ENCODE measurements at regions not wholly inside any gene's neighbourhood (a gene's known extent, or its start where the extent isn't known, plus 50 kb on each side); places are given as distances from the start of the nearest gene placed in this dataset.

GRCh38 chr9:89905606-89906338, 301.0 kb downstream of the GADD45G start (continued):
- TF ChIP-seq REST (tag by site-specific recombination; IDR thresholded peaks at IDR 0.05) (no peak), PRDM1 (tag by site-specific recombination; IDR thresholded peaks at IDR 0.05) (no peak), ZNF24 (tag by site-specific recombination; IDR thresholded peaks at IDR 0.05) (no peak), ZNF23 (tag by site-specific recombination; IDR thresholded peaks at IDR 0.05; ENCODE audit: borderline replicate concordance) (no peak), GLI2 (tag by site-specific recombination; IDR thresholded peaks at IDR 0.05; ENCODE audit: borderline replicate concordance, low read depth) (no peak), GLIS2 (tag by site-specific recombination; IDR thresholded peaks at IDR 0.05) (no peak), ZNF248 (tag by site-specific recombination; IDR thresholded peaks at IDR 0.05) (no peak), ZNF221 (tag by site-specific recombination; IDR thresholded peaks at IDR 0.05; ENCODE audit: borderline replicate concordance) (no peak)

- ChIA-PET CTCF (interaction anchor here (0.7 to 1.9 kb wide), 4 partner anchors 176 to 318 kb away, joined by 3 to 13 read pairs (median 4); no protein-coding TSS in a partner anchor), POLR2A (no interaction called here)
- no peaks in the 10 kb centered on the region for H3K4me1 ChIP-seq (ENCODE audit: control insufficient read depth, insufficient read depth, low read length)
- no peaks in the 10 kb centered on the region for H3K9me3 ChIP-seq (ENCODE audit: control insufficient read depth, insufficient read depth, low read depth, low read length)
- no peaks in the 10 kb centered on the region for H3K36me3 ChIP-seq (ENCODE audit: control insufficient read depth in 2 of 2, insufficient read depth in 1 of 2, low read length in 2 of 2)
- no peak for TF ChIP-seq ZBTB8A (tag by site-specific recombination; IDR thresholded peaks at IDR 0.05)
- no peak overlapping the region for H3K4me3 ChIP-seq (ENCODE audit: low read depth, low read length)
- no peak overlapping the region for H3K27ac ChIP-seq (ENCODE audit: extremely low read depth, low read depth, low read length)
Measured at GRCh38 chr9:89911721-89912604, 307.2 kb downstream of the GADD45G start.

- Histone ChIP-seq H3K4me3 (ENCODE audit: low read depth, low read length) (no peak overlapping the region), H3K4me1 (ENCODE audit: control insufficient read depth, insufficient read depth, low read length) (no peaks in the 10 kb centered on the region), H3K9me3 (ENCODE audit: control insufficient read depth, insufficient read depth, low read depth, low read length) (no peaks in the 10 kb centered on the region), H3K27ac (ENCODE audit: extremely low read depth, low read depth, low read length) (no peak overlapping the region), H3K36me3 (ENCODE audit: control insufficient read depth in 2 of 2, insufficient read depth in 1 of 2, low read length in 2 of 2) (no peaks in the 10 kb centered on the region)
- POLR2A ChIA-PET = no interaction called here
- CTCF ChIA-PET = interaction anchor here (1.5 kb wide), 1 partner anchor 319 kb away, joined by 3 read pairs; no protein-coding TSS in a partner anchor
- TF ChIP-seq ZNF292 (tag by site-specific recombination; IDR thresholded peaks at IDR 0.05; ENCODE audit: borderline replicate concordance, low read depth) (no peak), ZNF449 (tag by site-specific recombination; IDR thresholded peaks at IDR 0.05) (no peak), ZNF211 (tag by site-specific recombination; IDR thresholded peaks at IDR 0.05; ENCODE audit: low read depth) (no peak), PATZ1 (tag by site-specific recombination; IDR thresholded peaks at IDR 0.05) (no peak), ZNF76 (tag by site-specific recombination; IDR thresholded peaks at IDR 0.05; ENCODE audit: borderline replicate concordance, low read depth) (no peak), ZNF544 (tag by site-specific recombination; IDR thresholded peaks at IDR 0.05) (no peak)
Measured at GRCh38 chr9:89912605-89912953, 307.8 kb downstream of the GADD45G start.
